Endodermal cell (in vitro differentiated cells): ENCODE measurements at regions not wholly inside any gene's neighbourhood (a gene's known extent, or its start where the extent isn't known, plus 50 kb on each side); places are given as distances from the start of the nearest gene placed in this dataset.

ENCODE experiments used
- DNase-seq: peaks from one replicate; pipeline ENCODE4 v3.0.0-alpha.2; 2017
- H3K27ac ChIP-seq: 2 replicates; pipeline ENCODE4 v1.5.1; 2013; ENCODE audit warnings: mild to moderate bottlenecking, low read depth, low read length, moderate library complexity
- H3K27me3 ChIP-seq: 2 replicates; pipeline ENCODE4 v1.6.1; 2013; ENCODE audit warnings: mild to moderate bottlenecking, low read length, moderate library complexity; ENCODE audit not compliant: insufficient read depth, control insufficient read depth, poor library complexity, severe bottlenecking
- H3K36me3 ChIP-seq: 2 replicates; pipeline ENCODE4 v1.7.0; 2013; ENCODE audit warnings: mild to moderate bottlenecking, low read length, moderate library complexity; ENCODE audit not compliant: control insufficient read depth, insufficient read depth
- H3K4me1 ChIP-seq: one replicate; pipeline ENCODE4 v1.7.0; 2013; ENCODE audit warnings: low read length; ENCODE audit not compliant: control insufficient read depth, insufficient read depth
- H3K4me3 ChIP-seq: 2 replicates; pipeline ENCODE4 v1.5.1; 2013; ENCODE audit warnings: mild to moderate bottlenecking, low read length, moderate library complexity
- H3K9ac ChIP-seq: 2 replicates; pipeline ENCODE4 v1.6.1; 2013; ENCODE audit warnings: mild to moderate bottlenecking, low read length, moderate library complexity; ENCODE audit not compliant: poor library complexity, severe bottlenecking; ENCODE audit errors: extremely low read depth
- H3K9me3 ChIP-seq: 2 replicates; pipeline ENCODE4 v1.6.1; 2013; ENCODE audit warnings: mild to moderate bottlenecking, low read length, moderate library complexity; ENCODE audit not compliant: control insufficient read depth
- H3K27ac Mint-ChIP-seq: 2 replicates; pipeline ENCODE4 v1.8.0; 2020; ENCODE audit warnings: mixed read lengths
- H3K27me3 Mint-ChIP-seq: 2 replicates; pipeline ENCODE4 v1.8.0; 2021; ENCODE audit warnings: mild to moderate bottlenecking, mixed read lengths; ENCODE audit not compliant: insufficient read depth
- H3K36me3 Mint-ChIP-seq: 2 replicates; pipeline ENCODE4 v1.8.0; 2020; ENCODE audit warnings: low read depth, mixed read lengths
- H3K4me1 Mint-ChIP-seq: 2 replicates; pipeline ENCODE4 v1.8.0; 2020; ENCODE audit warnings: mixed read lengths
- H3K4me3 Mint-ChIP-seq: 2 replicates; pipeline ENCODE4 v1.8.0; 2020; ENCODE audit warnings: mild to moderate bottlenecking, moderate library complexity, mixed read lengths
- H3K9me3 Mint-ChIP-seq: 2 replicates; pipeline ENCODE4 v1.8.0; 2020; ENCODE audit warnings: mild to moderate bottlenecking, mixed read lengths
- WGBS, 2 experiments: methylation state at CpG; one replicate each; pipeline versions ENCODE4 v1.1.5 to v1.1.7; 2013; ENCODE audit warnings: missing lambda C conversion rate in 2 of 2, mixed read lengths in 1 of 2; ENCODE audit not compliant: insufficient coverage in 1 of 2, insufficient read length in 1 of 2; 5-methylcytosine and 5-hydroxymethylcytosine counted together
- TF ChIP-seq, protein P1 (sequence below): fragments of 200-600 bp; sonication (generic); conservative IDR thresholded peaks from 2 replicates; pipeline ENCODE4 v1.5.0; 2021; ENCODE audit warnings: antibody characterized with exemption, mild to moderate bottlenecking

DNA sequence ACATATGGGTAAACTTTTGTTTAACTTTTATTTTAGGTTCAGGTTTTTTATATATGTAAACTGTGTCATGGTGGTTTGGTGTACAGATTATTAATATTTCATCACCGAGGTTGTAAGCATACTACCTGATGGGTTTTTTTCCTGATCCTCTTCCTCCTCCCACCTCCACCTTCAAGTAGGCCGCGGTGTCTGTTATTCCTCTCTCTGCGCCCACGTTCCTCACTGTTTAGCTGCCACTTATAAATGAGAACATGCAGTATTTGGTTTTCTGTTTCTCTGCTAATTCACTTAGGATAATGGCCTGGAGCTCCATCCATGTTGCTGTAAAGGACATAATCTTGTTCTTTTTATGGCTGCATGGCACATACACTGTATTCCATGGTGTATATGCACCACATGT is 1000.0 kb upstream of the CELF2 start:
- no peaks in the 10 kb centered on the region for H3K4me1 Mint-ChIP-seq
- H3K4me3 ChIP-seq: no peak overlapping the region
- no peaks in the 10 kb centered on the region for H3K4me1 ChIP-seq
- H3K36me3 Mint-ChIP-seq: no peaks in the 10 kb centered on the region
- no peaks in the 10 kb centered on the region for H3K27me3 ChIP-seq
- WGBS, 2 experiments: 86 to 89% methylated on average over 5 of the region's 5 CpGs
- TF ChIP-seq, protein P1, sequence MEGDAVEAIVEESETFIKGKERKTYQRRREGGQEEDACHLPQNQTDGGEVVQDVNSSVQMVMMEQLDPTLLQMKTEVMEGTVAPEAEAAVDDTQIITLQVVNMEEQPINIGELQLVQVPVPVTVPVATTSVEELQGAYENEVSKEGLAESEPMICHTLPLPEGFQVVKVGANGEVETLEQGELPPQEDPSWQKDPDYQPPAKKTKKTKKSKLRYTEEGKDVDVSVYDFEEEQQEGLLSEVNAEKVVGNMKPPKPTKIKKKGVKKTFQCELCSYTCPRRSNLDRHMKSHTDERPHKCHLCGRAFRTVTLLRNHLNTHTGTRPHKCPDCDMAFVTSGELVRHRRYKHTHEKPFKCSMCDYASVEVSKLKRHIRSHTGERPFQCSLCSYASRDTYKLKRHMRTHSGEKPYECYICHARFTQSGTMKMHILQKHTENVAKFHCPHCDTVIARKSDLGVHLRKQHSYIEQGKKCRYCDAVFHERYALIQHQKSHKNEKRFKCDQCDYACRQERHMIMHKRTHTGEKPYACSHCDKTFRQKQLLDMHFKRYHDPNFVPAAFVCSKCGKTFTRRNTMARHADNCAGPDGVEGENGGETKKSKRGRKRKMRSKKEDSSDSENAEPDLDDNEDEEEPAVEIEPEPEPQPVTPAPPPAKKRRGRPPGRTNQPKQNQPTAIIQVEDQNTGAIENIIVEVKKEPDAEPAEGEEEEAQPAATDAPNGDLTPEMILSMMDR: no peak
- no peaks in the 10 kb centered on the region for H3K9me3 ChIP-seq
- H3K27ac Mint-ChIP-seq: no peak overlapping the region
- no peak overlapping the region for H3K27ac ChIP-seq
- DNase-seq: no peak
- no peaks in the 10 kb centered on the region for H3K9me3 Mint-ChIP-seq
- no peak overlapping the region for H3K4me3 Mint-ChIP-seq
- H3K36me3 ChIP-seq: no peaks in the 10 kb centered on the region
- H3K27me3 Mint-ChIP-seq: no peaks in the 10 kb centered on the region
- no peak overlapping the region for H3K9ac ChIP-seq

DNA sequence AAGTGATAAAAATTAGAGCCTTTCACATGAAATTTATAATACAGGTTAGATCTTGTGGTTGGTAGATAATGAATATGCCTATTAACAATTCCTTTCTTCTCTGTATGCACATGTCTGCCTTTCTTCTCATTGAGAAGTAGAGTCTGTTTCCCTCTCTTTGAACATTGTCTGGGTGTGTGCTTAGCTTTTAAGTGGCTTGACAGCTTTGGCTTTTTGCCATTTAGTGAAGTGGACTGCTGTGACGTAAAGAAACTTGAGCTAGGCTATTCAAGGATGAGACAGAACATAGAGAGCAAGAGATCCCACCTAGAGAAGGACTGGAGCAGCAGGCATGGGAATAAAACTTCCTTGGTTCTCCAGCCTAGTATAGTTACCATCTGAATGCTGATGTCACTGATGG is 996.7 kb upstream of the CELF2 start:
- Histone ChIP-seq H3K9me3 (no peaks in the 10 kb centered on the region), H3K4me3 (no peak overlapping the region), H3K27me3 (no peaks in the 10 kb centered on the region), H3K4me1 (no peaks in the 10 kb centered on the region), H3K27ac (no peak overlapping the region), H3K36me3 (no peaks in the 10 kb centered on the region), H3K9ac (no peak overlapping the region)
- no peaks in the 10 kb centered on the region for H3K9me3 Mint-ChIP-seq
- H3K27ac Mint-ChIP-seq: no peak overlapping the region
- H3K4me1 Mint-ChIP-seq: no peaks in the 10 kb centered on the region
- WGBS, 2 experiments: 98 to 100% methylated on average over 1 of the region's 1 CpG
- H3K27me3 Mint-ChIP-seq: no peaks in the 10 kb centered on the region
- no peaks in the 10 kb centered on the region for H3K36me3 Mint-ChIP-seq
- no peak for DNase-seq
- TF ChIP-seq, protein P1: no peak
- H3K4me3 Mint-ChIP-seq: no peak overlapping the region

DNA sequence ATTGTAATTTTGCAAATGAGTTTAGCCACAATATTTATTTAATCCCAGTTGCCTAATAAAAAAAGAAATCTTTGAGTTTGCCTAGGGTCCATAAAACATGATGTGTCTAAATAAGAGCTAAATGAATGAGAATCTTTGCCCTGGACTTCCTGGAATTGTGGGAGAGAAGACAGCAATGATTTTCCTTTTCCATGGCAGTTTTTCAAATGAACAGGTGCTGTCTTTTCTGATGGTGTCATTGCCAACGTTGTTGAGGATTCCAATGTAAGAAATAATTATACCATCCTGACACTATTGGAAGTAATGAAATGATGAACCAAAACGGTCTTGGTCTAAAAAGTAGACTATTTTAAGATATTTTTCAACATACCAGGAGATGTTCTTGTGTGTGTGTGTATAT is 984.7 kb upstream of the CELF2 start:
- H3K36me3 Mint-ChIP-seq: no peaks in the 10 kb centered on the region
- Histone ChIP-seq H3K4me3 (no peak overlapping the region), H3K36me3 (no peaks in the 10 kb centered on the region), H3K27me3 (no peaks in the 10 kb centered on the region), H3K27ac (no peak overlapping the region), H3K9ac (no peak overlapping the region), H3K9me3 (no peaks in the 10 kb centered on the region), H3K4me1 (no peaks in the 10 kb centered on the region)
- TF ChIP-seq, protein P1: no peak
- no peak for DNase-seq
- no peaks in the 10 kb centered on the region for H3K9me3 Mint-ChIP-seq
- no peaks in the 10 kb centered on the region for H3K4me1 Mint-ChIP-seq
- H3K27me3 Mint-ChIP-seq: no peaks in the 10 kb centered on the region
- WGBS, 2 experiments: 87% methylated on average over 2 of the region's 2 CpGs; no CpG with 5 or more reads in 1 of the 2 experiments
- no peak overlapping the region for H3K27ac Mint-ChIP-seq
- no peak overlapping the region for H3K4me3 Mint-ChIP-seq
